ENCODE measurements at regions not wholly inside any gene's neighbourhood (a gene's known extent, or its start where the extent isn't known, plus 50 kb on each side); places are given as distances from the start of the nearest gene placed in this dataset.

DNA sequence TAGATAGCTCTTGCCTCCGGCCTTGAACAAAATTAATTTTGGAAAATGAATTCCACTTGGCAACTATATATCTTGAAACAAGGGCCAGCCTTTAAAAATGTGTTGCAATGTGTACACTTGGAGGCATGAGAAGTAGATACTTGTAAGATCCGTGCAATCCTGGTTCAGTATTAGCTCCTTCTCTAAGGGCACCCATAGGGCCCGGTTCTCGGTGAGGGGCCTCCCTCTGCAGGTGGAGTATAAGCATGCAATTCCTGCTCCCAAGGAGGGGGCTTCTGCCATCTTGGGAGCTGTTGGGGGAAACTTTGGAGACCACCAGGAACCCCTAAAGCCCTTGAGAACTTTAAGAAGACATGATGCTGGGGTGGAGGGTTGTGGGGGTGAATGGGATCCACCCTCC, 388.7 kb upstream of the RGMA start (continued):
- TF ChIP-seq, protein P1, sequence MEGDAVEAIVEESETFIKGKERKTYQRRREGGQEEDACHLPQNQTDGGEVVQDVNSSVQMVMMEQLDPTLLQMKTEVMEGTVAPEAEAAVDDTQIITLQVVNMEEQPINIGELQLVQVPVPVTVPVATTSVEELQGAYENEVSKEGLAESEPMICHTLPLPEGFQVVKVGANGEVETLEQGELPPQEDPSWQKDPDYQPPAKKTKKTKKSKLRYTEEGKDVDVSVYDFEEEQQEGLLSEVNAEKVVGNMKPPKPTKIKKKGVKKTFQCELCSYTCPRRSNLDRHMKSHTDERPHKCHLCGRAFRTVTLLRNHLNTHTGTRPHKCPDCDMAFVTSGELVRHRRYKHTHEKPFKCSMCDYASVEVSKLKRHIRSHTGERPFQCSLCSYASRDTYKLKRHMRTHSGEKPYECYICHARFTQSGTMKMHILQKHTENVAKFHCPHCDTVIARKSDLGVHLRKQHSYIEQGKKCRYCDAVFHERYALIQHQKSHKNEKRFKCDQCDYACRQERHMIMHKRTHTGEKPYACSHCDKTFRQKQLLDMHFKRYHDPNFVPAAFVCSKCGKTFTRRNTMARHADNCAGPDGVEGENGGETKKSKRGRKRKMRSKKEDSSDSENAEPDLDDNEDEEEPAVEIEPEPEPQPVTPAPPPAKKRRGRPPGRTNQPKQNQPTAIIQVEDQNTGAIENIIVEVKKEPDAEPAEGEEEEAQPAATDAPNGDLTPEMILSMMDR (IDR thresholded peaks at IDR 0.05 in 2 of 3, conservative IDR thresholded peaks at IDR 0.05 in 1 of 3; ENCODE audit: control insufficient read depth in 2 of 3, extremely low read depth in 1 of 3, insufficient read depth in 1 of 3, low read depth in 3 of 3, low read length in 3 of 3) = no peak; a peak in 1 of 6 replicates
- TF ChIP-seq, protein P2, sequence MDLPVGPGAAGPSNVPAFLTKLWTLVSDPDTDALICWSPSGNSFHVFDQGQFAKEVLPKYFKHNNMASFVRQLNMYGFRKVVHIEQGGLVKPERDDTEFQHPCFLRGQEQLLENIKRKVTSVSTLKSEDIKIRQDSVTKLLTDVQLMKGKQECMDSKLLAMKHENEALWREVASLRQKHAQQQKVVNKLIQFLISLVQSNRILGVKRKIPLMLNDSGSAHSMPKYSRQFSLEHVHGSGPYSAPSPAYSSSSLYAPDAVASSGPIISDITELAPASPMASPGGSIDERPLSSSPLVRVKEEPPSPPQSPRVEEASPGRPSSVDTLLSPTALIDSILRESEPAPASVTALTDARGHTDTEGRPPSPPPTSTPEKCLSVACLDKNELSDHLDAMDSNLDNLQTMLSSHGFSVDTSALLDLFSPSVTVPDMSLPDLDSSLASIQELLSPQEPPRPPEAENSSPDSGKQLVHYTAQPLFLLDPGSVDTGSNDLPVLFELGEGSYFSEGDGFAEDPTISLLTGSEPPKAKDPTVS (IDR thresholded peaks at IDR 0.05; ENCODE audit: low read depth, low read length) = no peak
- no peak for TF ChIP-seq MYC (IDR thresholded peaks at IDR 0.05; ENCODE audit: insufficient read depth, insufficient read length, insufficient replicate concordance, low read length, severe bottlenecking)

DNA sequence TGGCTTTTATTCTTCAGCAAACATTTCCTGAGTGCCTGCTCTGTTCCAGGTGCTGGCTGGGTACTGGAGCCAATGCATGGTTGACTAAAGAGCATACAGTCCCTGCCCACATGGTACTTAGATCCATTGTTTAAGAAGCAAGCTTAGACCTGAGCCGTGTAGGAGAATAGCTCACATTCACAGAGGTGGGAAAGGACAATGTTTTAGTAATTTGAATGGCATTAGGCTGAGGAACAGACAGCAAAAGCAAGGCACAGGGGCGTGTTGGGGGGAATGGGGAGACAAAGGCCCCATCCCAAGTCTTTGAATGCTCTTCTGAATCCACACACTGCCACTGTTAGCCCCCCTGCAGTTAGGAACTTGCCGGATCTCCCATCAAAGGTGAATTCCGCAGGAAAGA, 388.2 kb upstream of the RGMA start:
- no peaks in the 10 kb centered on the region for H4K20me1 ChIP-seq (ENCODE audit: control insufficient read depth, insufficient read depth)
- in situ Hi-C loops (cut with MboI) = no loop called here
- no peak overlapping the region for H3K4me2 ChIP-seq (ENCODE audit: control insufficient read depth, insufficient read depth)
- no peaks in the 10 kb centered on the region for H3K9me3 ChIP-seq (replicated peaks; ENCODE audit: control insufficient read depth, insufficient read depth, low read length)
- H3K9ac ChIP-seq (ENCODE audit: control insufficient read depth, insufficient read depth, low read length) = no peak overlapping the region
- TF ChIP-seq CREB1 (IDR thresholded peaks at IDR 0.05; ENCODE audit: low read depth) = no peak
- TF ChIP-seq, protein P3, sequence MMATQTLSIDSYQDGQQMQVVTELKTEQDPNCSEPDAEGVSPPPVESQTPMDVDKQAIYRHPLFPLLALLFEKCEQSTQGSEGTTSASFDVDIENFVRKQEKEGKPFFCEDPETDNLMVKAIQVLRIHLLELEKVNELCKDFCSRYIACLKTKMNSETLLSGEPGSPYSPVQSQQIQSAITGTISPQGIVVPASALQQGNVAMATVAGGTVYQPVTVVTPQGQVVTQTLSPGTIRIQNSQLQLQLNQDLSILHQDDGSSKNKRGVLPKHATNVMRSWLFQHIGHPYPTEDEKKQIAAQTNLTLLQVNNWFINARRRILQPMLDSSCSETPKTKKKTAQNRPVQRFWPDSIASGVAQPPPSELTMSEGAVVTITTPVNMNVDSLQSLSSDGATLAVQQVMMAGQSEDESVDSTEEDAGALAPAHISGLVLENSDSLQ (IDR thresholded peaks at IDR 0.05) = no peak
- no peak for TF ChIP-seq STAT1 (conservative IDR thresholded peaks at IDR 0.05)
- no peak for TF ChIP-seq HDAC6 (IDR thresholded peaks at IDR 0.05; ENCODE audit: unreplicated experiment)
- TF ChIP-seq SMAD1 (IDR thresholded peaks at IDR 0.05; ENCODE audit: low read depth, partially characterized antibody) = no peak
- no peak for TF ChIP-seq TCF12 (IDR thresholded peaks at IDR 0.05; ENCODE audit: low read depth, low read length)
- H3K36me3 ChIP-seq (ENCODE audit: control insufficient read depth in 2 of 2, insufficient read depth in 2 of 2, low read length in 1 of 2) = no peaks in the 10 kb centered on the region
- RAD21 ChIA-PET (ENCODE audit: unreplicated experiment) = no interaction called here
- no TSS peak for BruUV-seq (replicated peaks)
- CTCF ChIA-PET = interaction anchor here (0.6 kb wide), 1 partner anchor 287 kb away, joined by 3 read pairs; no protein-coding TSS in a partner anchor
- no peaks in the 10 kb centered on the region for H3K4me1 ChIP-seq (ENCODE audit: control insufficient read depth, insufficient read depth, low read length)
- POLR2A ChIA-PET = no interaction called here
- 42% methylated on average over 4 of the region's 4 CpGs for WGBS (ENCODE audit: insufficient coverage, insufficient replicate concordance, low lambda C conversion rate, missing lambda C conversion rate)
- no peak overlapping the region for H3K27ac ChIP-seq (ENCODE audit: control insufficient read depth, insufficient read depth)
- no peak for FAIRE-seq
- SMC1A ChIA-PET (ENCODE audit: uncharacterized antibody, unreplicated experiment) = no interaction called here
- DNase-seq (ENCODE audit: low read depth, low spot score) = no peak
- intact Hi-C loops (cut with micrococcal nuclease; ENCODE audit: unreplicated experiment) = no loop called here
- H3K27me3 ChIP-seq (replicated peaks in 1 of 2; ENCODE audit: control insufficient read depth in 2 of 2, insufficient read depth in 2 of 2, low read length in 1 of 2) = no peaks in the 10 kb centered on the region; a peak in 1 of 4 replicates
- H2AFZ ChIP-seq (ENCODE audit: control insufficient read depth, low read depth, low read length) = no peak overlapping the region
- H3K4me3 ChIP-seq = no peak overlapping the region
- no peaks in the 10 kb centered on the region for H3K79me2 ChIP-seq (ENCODE audit: control insufficient read depth, insufficient read depth, low read length)
- ATAC-seq = no peak

All from GM12878 (cell line).